ENCODE measurements at regions not wholly inside any gene's neighbourhood (a gene's known extent, or its start where the extent isn't known, plus 50 kb on each side); places are given as distances from the start of the nearest gene placed in this dataset.

GRCh38 chr2:80706541-80706940, 402.0 kb upstream of the LRRTM1 start:
- no peak for ATAC-seq

DNA sequence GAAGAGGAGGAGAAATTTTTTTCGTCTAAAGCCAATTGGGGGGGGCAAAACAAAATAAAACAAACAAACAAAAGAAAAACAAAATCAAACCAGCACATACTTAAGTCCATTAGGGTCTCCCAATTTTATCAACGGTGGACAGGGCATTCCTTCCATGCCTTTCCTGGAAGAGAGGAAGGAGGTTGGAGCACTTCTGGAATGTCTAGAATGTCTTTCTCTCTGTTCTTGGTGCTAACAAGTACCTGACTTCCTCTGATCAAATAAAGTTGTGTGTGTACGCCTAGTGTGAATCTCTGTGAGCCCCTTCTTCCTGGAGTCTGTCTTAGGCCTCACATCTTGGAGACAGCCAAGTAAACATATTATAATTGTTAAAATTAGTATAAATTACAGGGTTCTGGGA, 399.0 kb upstream of the LRRTM1 start:
- no peak for ATAC-seq

GRCh38 chr2:80700961-80701360, 396.4 kb upstream of the LRRTM1 start:
- ATAC-seq: no peak
